H9 (cell line): ENCODE measurements at regions not wholly inside any gene's neighbourhood (a gene's known extent, or its start where the extent isn't known, plus 50 kb on each side); places are given as distances from the start of the nearest gene placed in this dataset.

Experiments
- DNase-seq: peaks from one replicate; pipeline ENCODE4 v3.0.0-alpha.2; 2017
- H2AFZ ChIP-seq: one replicate; pipeline ENCODE4 v1.6.1; 2013; ENCODE audit warnings: mild to moderate bottlenecking, low read length, control low read depth, moderate library complexity
- H2AK5ac ChIP-seq: 2 replicates; pipeline ENCODE4 v1.6.1; 2013; ENCODE audit warnings: low read length, control low read depth, mixed read lengths; ENCODE audit not compliant: insufficient read length
- H2BK120ac ChIP-seq: one replicate; pipeline ENCODE4 v1.6.1; 2013; ENCODE audit warnings: low read depth, mild to moderate bottlenecking, low read length, control low read depth, inconsistent platforms; ENCODE audit not compliant: poor library complexity, severe bottlenecking
- H2BK12ac ChIP-seq: 2 replicates; pipeline ENCODE4 v1.6.1; 2013; ENCODE audit warnings: low read length, control low read depth, mixed read lengths, low read depth; ENCODE audit not compliant: insufficient read length
- H2BK15ac ChIP-seq: 2 replicates; pipeline ENCODE4 v1.6.1; 2013; ENCODE audit warnings: low read depth, low read length, control low read depth
- H2BK20ac ChIP-seq: one replicate; pipeline ENCODE4 v1.6.1; 2013; ENCODE audit warnings: low read depth, mild to moderate bottlenecking, low read length, control low read depth, inconsistent platforms; ENCODE audit not compliant: poor library complexity, severe bottlenecking
- H2BK5ac ChIP-seq: 2 replicates; pipeline ENCODE4 v1.6.1; 2013; ENCODE audit warnings: low read length, control low read depth, mixed read lengths; ENCODE audit not compliant: insufficient read length
- H3K14ac ChIP-seq: 2 replicates; pipeline ENCODE4 v1.6.1; 2013; ENCODE audit warnings: low read length, control low read depth; ENCODE audit not compliant: insufficient read depth
- H3K18ac ChIP-seq: 2 replicates; pipeline ENCODE4 v1.6.1; 2013; ENCODE audit warnings: low read depth, mild to moderate bottlenecking, mixed read lengths, low read length, control low read depth; ENCODE audit not compliant: insufficient read length
- H3K23ac ChIP-seq: 2 replicates; pipeline ENCODE4 v1.6.1; 2013; ENCODE audit warnings: low read length, control low read depth, mixed read lengths, low read depth; ENCODE audit not compliant: insufficient read length
- H3K23me2 ChIP-seq: 2 replicates; pipeline ENCODE4 v1.6.1; 2013; ENCODE audit warnings: low read depth, mild to moderate bottlenecking, mixed read lengths, low read length, control low read depth; ENCODE audit not compliant: insufficient read length, poor library complexity, severe bottlenecking
- H3K27ac ChIP-seq: 2 replicates; pipeline ENCODE4 v1.5.1; 2013; ENCODE audit warnings: low read length, control low read depth, mixed read lengths, low read depth; ENCODE audit not compliant: insufficient read length
- H3K27me3 ChIP-seq: 2 replicates; pipeline ENCODE4 v1.6.1; 2013; ENCODE audit warnings: low read length, control low read depth, inconsistent platforms; ENCODE audit not compliant: insufficient read depth
- H3K4ac ChIP-seq: 2 replicates; pipeline ENCODE4 v1.6.1; 2013; ENCODE audit warnings: low read depth, mild to moderate bottlenecking, control low read depth, inconsistent platforms, low read length, moderate library complexity
- H3K4me1 ChIP-seq: 2 replicates; pipeline ENCODE4 v1.6.1; 2013; ENCODE audit warnings: low read length, control low read depth, inconsistent platforms; ENCODE audit not compliant: insufficient read depth
- H3K4me2 ChIP-seq: 2 replicates; pipeline ENCODE4 v1.6.1; 2013; ENCODE audit warnings: low read length, control low read depth, mixed read lengths; ENCODE audit not compliant: insufficient read length, insufficient read depth
- H3K56ac ChIP-seq: 2 replicates; pipeline ENCODE4 v1.6.1; 2013; ENCODE audit warnings: low read depth, mild to moderate bottlenecking, mixed read lengths, low read length, control low read depth; ENCODE audit not compliant: insufficient read length
- H3K79me1 ChIP-seq: 2 replicates; pipeline ENCODE4 v1.6.1; 2013; ENCODE audit warnings: low read depth, mild to moderate bottlenecking, moderate library complexity, low read length, control low read depth, inconsistent platforms; ENCODE audit not compliant: insufficient read depth, poor library complexity, severe bottlenecking
- H3K79me2 ChIP-seq: 2 replicates; pipeline ENCODE4 v1.6.1; 2013; ENCODE audit warnings: low read length, control low read depth, inconsistent platforms; ENCODE audit not compliant: insufficient read depth
- H3K9ac ChIP-seq: 2 replicates; pipeline ENCODE4 v1.6.1; 2013; ENCODE audit warnings: low read length, control low read depth, mixed read lengths; ENCODE audit not compliant: insufficient read length; ENCODE audit errors: extremely low read depth
- H3K9me3 ChIP-seq: one replicate; pipeline ENCODE4 v1.6.1; 2013; ENCODE audit warnings: low read depth, low read length, inconsistent platforms; ENCODE audit not compliant: control insufficient read depth
- H3T11ph ChIP-seq: one replicate; pipeline ENCODE4 v1.6.1; 2013; ENCODE audit warnings: mild to moderate bottlenecking, low read length, control low read depth, inconsistent platforms
- H4K20me1 ChIP-seq: one replicate; pipeline ENCODE4 v1.6.1; 2013; ENCODE audit not compliant: control insufficient read depth, insufficient read length, insufficient read depth
- H4K5ac ChIP-seq: 2 replicates; pipeline ENCODE4 v1.6.1; 2013; ENCODE audit warnings: low read depth, mild to moderate bottlenecking, mixed read lengths, low read length, control low read depth; ENCODE audit not compliant: insufficient read length
- H4K8ac ChIP-seq: replicated peaks from 2 replicates; pipeline ENCODE4 v1.6.1; 2013; ENCODE audit warnings: low read length, control low read depth, mixed read lengths, low read depth; ENCODE audit not compliant: insufficient read length
- H4K91ac ChIP-seq: 2 replicates; pipeline ENCODE4 v1.6.1; 2013; ENCODE audit warnings: low read depth, mild to moderate bottlenecking, moderate library complexity, mixed read lengths, low read length, control low read depth; ENCODE audit not compliant: insufficient read length
- H3K27ac Mint-ChIP-seq, 3 experiments: 2 replicates in 2 of 3; 3 replicates in 1 of 3; pipeline ENCODE4 v1.8.0; 2020 to 2021; ENCODE audit warnings: mixed read lengths in 3 of 3, mild to moderate bottlenecking in 1 of 3, moderate library complexity in 1 of 3
- H3K27me3 Mint-ChIP-seq: 2 replicates; pipeline ENCODE4 v1.8.0; 2021; ENCODE audit warnings: low read depth, mild to moderate bottlenecking, moderate library complexity, mixed read lengths
- H3K36me3 Mint-ChIP-seq, 3 experiments: 2 replicates in 2 of 3; 3 replicates in 1 of 3; pipeline ENCODE4 v1.8.0; 2020 to 2021; ENCODE audit warnings: low read depth in 3 of 3, mixed read lengths in 3 of 3; ENCODE audit not compliant: insufficient read depth in 1 of 3
- H3K4me1 Mint-ChIP-seq, 2 experiments: 2 replicates each; pipeline ENCODE4 v1.8.0; 2020; ENCODE audit warnings: mixed read lengths in 2 of 2
- H3K4me3 Mint-ChIP-seq, 2 experiments: 2 replicates in 1 of 2; 3 replicates in 1 of 2; pipeline ENCODE4 v1.8.0; 2020 to 2021; ENCODE audit warnings: mild to moderate bottlenecking in 2 of 2, mixed read lengths in 2 of 2, moderate library complexity in 1 of 2
- H3K9me3 Mint-ChIP-seq, 2 experiments: 2 replicates in 1 of 2; 3 replicates in 1 of 2; pipeline ENCODE4 v1.8.0; 2020; ENCODE audit warnings: mild to moderate bottlenecking in 2 of 2, mixed read lengths in 2 of 2, moderate library complexity in 1 of 2
- CTCF ChIP-seq: fragments of 200-600 bp; sonication (generic); conservative IDR thresholded peaks from 3 replicates; pipeline ENCODE4 v1.8.0; 2021; ENCODE audit warnings: antibody characterized with exemption, mild to moderate bottlenecking
- WGBS: extraction: QIAGEN DNeasy Blood & Tissue Kit; methylation state at CpG from one replicate; pipeline ENCODE4 v1.1.7; 2013; ENCODE audit warnings: missing lambda C conversion rate, low lambda C conversion rate, mixed read lengths; ENCODE audit not compliant: insufficient read length; ENCODE audit errors: extremely low coverage; 5-methylcytosine and 5-hydroxymethylcytosine counted together

GRCh38 chr9:23220171-23220570, 605.9 kb downstream of the ELAVL2 start:
- Histone ChIP-seq H2BK120ac (no peak overlapping the region), H2BK20ac (no peak overlapping the region), H2BK12ac (no peak overlapping the region), H3K14ac (no peak overlapping the region), H3K9ac (no peak overlapping the region), H3K27me3 (no peaks in the 10 kb centered on the region), H2AK5ac (no peak overlapping the region), H3K79me2 (no peaks in the 10 kb centered on the region), H4K8ac (no peak overlapping the region), H2BK15ac (no peak overlapping the region), H4K91ac (no peak overlapping the region), H3K4me1 (no peaks in the 10 kb centered on the region), H2AFZ (no peak overlapping the region), H3K79me1 (no peaks in the 10 kb centered on the region), H3K23ac (no peak overlapping the region), H3T11ph (no peak overlapping the region), H4K5ac (no peak overlapping the region), H3K27ac (no peak overlapping the region), H3K56ac (no peak overlapping the region), H4K20me1 (no peaks in the 10 kb centered on the region), H3K9me3 (no peaks in the 10 kb centered on the region), H3K4ac (no peak overlapping the region), H2BK5ac (no peak overlapping the region), H3K18ac (no peak overlapping the region), H3K23me2 (no peaks in the 10 kb centered on the region), H3K4me2 (no peak overlapping the region)
- H3K4me3 Mint-ChIP-seq, result no peak overlapping the region
- no peak for TF ChIP-seq CTCF
- WGBS, result no CpG with 5 or more reads among the region's 2 CpGs
- H3K27me3 Mint-ChIP-seq, result no peaks in the 10 kb centered on the region
- peaks cover 10 to 16% of the 10 kb centered on the region in 2 experiments for H3K9me3 Mint-ChIP-seq
- no peak overlapping the region for H3K27ac Mint-ChIP-seq
- no peak for DNase-seq
- peaks cover 0 to 18% (median 13%) of the 10 kb centered on the region in 3 experiments; a peak in 4 of 7 replicates for H3K36me3 Mint-ChIP-seq
- peaks cover 0 to 6% of the 10 kb centered on the region in 2 experiments; a peak in 2 of 4 replicates for H3K4me1 Mint-ChIP-seq
